Heart right ventricle (tissue), 16 donors: ENCODE measurements at regions not wholly inside any gene's neighbourhood (a gene's known extent, or its start where the extent isn't known, plus 50 kb on each side); places are given as distances from the start of the nearest gene placed in this dataset.

Experiments used
- ATAC-seq, 8 donors: fragments of 200-7000 bp; cut with Tn5 transposase; one replicate each; pipeline ENCODE4 v1.9.1; 2020; ENCODE audit warnings: mild to moderate bottlenecking in 8 of 8, moderate library complexity in 8 of 8, moderate number of reproducible peaks in 1 of 8
- DNase-seq, 2 donors: peaks; one replicate each; pipeline ENCODE4 v3.0.0-alpha.2; 2020
- H3K27ac ChIP-seq, 10 donors: fragments of 200-600 bp; sonication (generic) in 2 of 10; one replicate each; pipeline versions ENCODE4 v1.5.0 to v1.8.0; 2020 to 2022; ENCODE audit warnings: mild to moderate bottlenecking in 3 of 10
- H3K27me3 ChIP-seq, 7 donors: fragments of 200-600 bp; one replicate each; pipeline ENCODE4 v1.8.0; 2021 to 2022; ENCODE audit warnings: mild to moderate bottlenecking in 2 of 7
- H3K36me3 ChIP-seq, 9 donors: fragments of 200-600 bp; sonication (generic) in 1 of 9; one replicate each; pipeline versions ENCODE4 v1.5.0 to v1.8.0; 2020 to 2022; ENCODE audit warnings: mild to moderate bottlenecking in 2 of 9
- H3K4me1 ChIP-seq, 9 donors: fragments of 200-600 bp; sonication (generic) in 1 of 9; one replicate each; pipeline versions ENCODE4 v1.5.0 to v1.8.0; 2020 to 2022; ENCODE audit warnings: mild to moderate bottlenecking in 4 of 9
- H3K4me3 ChIP-seq, 10 donors: fragments of 200-600 bp; sonication (generic) in 2 of 10; one replicate each; pipeline versions ENCODE4 v1.5.0 to v1.8.0; 2020 to 2022; ENCODE audit warnings: mild to moderate bottlenecking in 7 of 10, moderate library complexity in 2 of 10
- H3K9me3 ChIP-seq, 11 donors: fragments of 200-600 bp in 10 of 11; sonication (generic) in 2 of 11; one replicate each; pipeline versions ENCODE4 v1.5.0 to v1.8.0; 2013 to 2022; ENCODE audit warnings: mild to moderate bottlenecking in 2 of 11, control low read depth in 1 of 11, moderate library complexity in 1 of 11
- CTCF ChIP-seq, 9 donors: fragments of 200-600 bp; sonication (generic) in 2 of 9; IDR thresholded peaks; one replicate each; pipeline versions ENCODE4 v1.5.0 to v1.8.0; 2021 to 2022; ENCODE audit warnings: antibody characterized with exemption in 9 of 9, mild to moderate bottlenecking in 5 of 9, moderate library complexity in 1 of 9
- WGBS, 2 donors: extraction: QIAGEN DNeasy Blood & Tissue Kit; methylation state at CpG; one replicate each; pipeline ENCODE4 v1.1.7; 2013; ENCODE audit warnings: inconsistent platforms in 1 of 2; 5-methylcytosine and 5-hydroxymethylcytosine counted together
- intact Hi-C, 10 donors: fragments of 100-400 bp; cut with DNase I; formaldehyde crosslinking; loops; one replicate each; pipeline versions ENCODE4 v1.11.1 to v1.14.2; 2022
- donor health status: Arrhythmogenic right ventricular cardiomyopathy.
- donor health status: ischemic (EF 13 %, LVEDD 7.1; RV severe dilation, severe dysfunction).
- donor health status: healthy with polysubstance abuse.
- donor health status: DM: no; HTN: yes; CAD: no.
- donor health status: DM: no; HTN: no; CAD: no.
- donor health status: ischemic (EF 25% LVEDD 6.9; RV normal size, moderate dysfunction).
- donor health status: ischemic (EF 25% LVEDD 5.7; RV mildly dilated, moderate dysfunction).
- donor health status: healthy.
- donor health status: DM: yes; HTN: yes; CAD: no.
- donor health status: Ischemic cardiomyopathy.
- donor health status: ischemic (EF 35%, LVEDD 5.7; RV mildly dilated, moderate dysfunction).
- donor health status: nonischemic (EF 11% LVEDD 7.7; RV severe dilation, severe dysfunction).
- donor health status: DM: yes; HTN: yes; CAD: no.
- donor health status: PGD.
- donor health status: ischemic (EF 29% LVEDD 5.4; RV normal size, mild dysfunction).
- donor health status: nonischemic (EF 23%, LVEDD 6.1; RV moderate dilation, normal function).

GRCh38 chr12:128083132-128083729 is 183.7 kb upstream of the TMEM132C start:
- no peaks in the 10 kb centered on the region for H3K9me3 ChIP-seq
- no peaks in the 10 kb centered on the region for H3K36me3 ChIP-seq
- H3K27ac ChIP-seq = no peak overlapping the region
- TF ChIP-seq CTCF (IDR thresholded peaks at IDR 0.05) = no peak
- WGBS, 2 donors = 92% methylated on average over 7 of the region's 7 CpGs
- H3K4me1 ChIP-seq = no peaks in the 10 kb centered on the region
- H3K4me3 ChIP-seq = no peak overlapping the region
- intact Hi-C loops = no loop called here
- H3K27me3 ChIP-seq = no peaks in the 10 kb centered on the region
- no peak for ATAC-seq
- DNase-seq = no peak

DNA sequence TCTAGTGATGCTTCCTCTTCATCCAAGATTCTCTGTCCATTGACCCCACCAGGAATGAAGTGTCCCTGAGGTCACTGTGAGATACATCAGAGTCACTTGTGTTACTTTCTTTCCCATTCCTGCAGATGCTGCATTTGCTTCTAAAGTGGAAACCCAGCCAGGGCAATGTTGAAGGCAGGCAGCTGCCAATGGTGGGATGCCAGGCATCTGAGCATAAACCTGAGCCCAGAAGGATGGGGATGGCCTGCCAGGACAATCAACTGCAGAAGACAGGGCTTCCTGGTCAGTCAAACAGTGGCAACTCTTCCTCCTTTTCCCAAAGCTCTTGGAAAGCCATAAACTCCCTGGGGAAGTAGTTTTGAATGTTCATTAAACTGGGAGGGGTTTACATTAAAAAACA is 178.0 kb upstream of the TMEM132C start:
- no peaks in the 10 kb centered on the region for H3K36me3 ChIP-seq
- H3K4me1 ChIP-seq = no peaks in the 10 kb centered on the region
- DNase-seq = no peak
- intact Hi-C loops = no loop called here
- TF ChIP-seq CTCF (IDR thresholded peaks at IDR 0.05) = no peak
- H3K27ac ChIP-seq = no peak overlapping the region
- no peak overlapping the region for H3K4me3 ChIP-seq
- peaks cover 0 to 6% (median 0%) of the 10 kb centered on the region in 11 donors for H3K9me3 ChIP-seq
- peaks cover 0 to 24% (median 3%) of the 10 kb centered on the region in 7 donors for H3K27me3 ChIP-seq
- ATAC-seq = no peak

GRCh38 chr12:128089961-128090360 is 177.0 kb upstream of the TMEM132C start:
- no peak for TF ChIP-seq CTCF (IDR thresholded peaks at IDR 0.05)
- 81 to 83% methylated on average over 6 of the region's 6 CpGs for whole genome bisulfite sequencing, 2 donors
- intact Hi-C loops = no loop called here

GRCh38 chr12:128091101-128091720 is 175.8 kb upstream of the TMEM132C start:
- H3K36me3 ChIP-seq = no peaks in the 10 kb centered on the region
- no peak for TF ChIP-seq CTCF (IDR thresholded peaks at IDR 0.05)
- intact Hi-C loops = no loop called here
- no peaks in the 10 kb centered on the region for H3K4me1 ChIP-seq
- ATAC-seq = no peak
- no peak overlapping the region for H3K4me3 ChIP-seq
- WGBS, 2 donors = 11 to 23% methylated on average over 13 of the region's 13 CpGs
- H3K27ac ChIP-seq = no peak overlapping the region
- DNase-seq = no peak
- peaks cover 0 to 38% (median 3%) of the 10 kb centered on the region in 7 donors for H3K27me3 ChIP-seq
- peaks cover 0 to 6% (median 0%) of the 10 kb centered on the region in 11 donors for H3K9me3 ChIP-seq

More at GRCh38 chr12:128089961-128090360, 177.0 kb upstream of the TMEM132C start:
- H3K4me1 ChIP-seq = no peaks in the 10 kb centered on the region
- ATAC-seq (no peak), DNase-seq (no peak)
- H3K27me3 ChIP-seq = peaks cover 0 to 33% (median 3%) of the 10 kb centered on the region in 7 donors
- H3K4me3 ChIP-seq = no peak overlapping the region
- H3K27ac ChIP-seq = no peak overlapping the region
- H3K9me3 ChIP-seq = peaks cover 0 to 6% (median 0%) of the 10 kb centered on the region in 11 donors
- no peaks in the 10 kb centered on the region for H3K36me3 ChIP-seq
